NCI-H748 treated with DMSO at 0.1 percent for 48 hours (cell line): ENCODE measurements at regions not wholly inside any gene's neighbourhood (a gene's known extent, or its start where the extent isn't known, plus 50 kb on each side); places are given as distances from the start of the nearest gene placed in this dataset.

ENCODE experiments used
- DNase-seq: peaks from one replicate; lab custom pipeline; 2025; lab: John Stamatoyannopoulos, UW

GRCh38 chr10:10222304-10222841, 795.3 kb upstream of the CELF2 start:
- no peak for DNase-seq

GRCh38 chr10:10223131-10223530, 794.5 kb upstream of the CELF2 start:
- no peak for DNase-seq

- DNase-seq: no peak
These were observed 792.5 kb upstream of the CELF2 start for GRCh38 chr10:10225136-10225676.

DNA sequence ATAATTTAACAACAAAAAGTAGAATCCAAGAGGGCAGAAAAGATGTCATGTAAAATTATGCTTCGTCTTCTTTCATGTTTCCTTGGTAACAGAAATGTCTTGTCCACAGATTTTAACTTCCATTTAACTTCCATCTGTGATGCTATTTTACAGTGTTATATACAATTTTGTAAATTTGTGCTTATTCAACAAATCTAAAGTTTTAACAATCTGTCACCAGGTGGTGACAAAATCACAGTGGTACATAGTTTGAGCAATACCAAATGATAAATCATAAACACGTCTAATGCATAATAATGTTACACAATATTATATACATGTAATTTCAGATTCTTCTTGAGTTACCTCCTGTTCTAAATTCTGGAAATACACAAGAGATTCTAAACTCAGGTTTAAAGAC, 784.4 kb upstream of the CELF2 start:
- no peak for DNase-seq

- DNase-seq: no peak
These were observed 782.7 kb upstream of the CELF2 start for GRCh38 chr10:10235003-10235402.

DNA sequence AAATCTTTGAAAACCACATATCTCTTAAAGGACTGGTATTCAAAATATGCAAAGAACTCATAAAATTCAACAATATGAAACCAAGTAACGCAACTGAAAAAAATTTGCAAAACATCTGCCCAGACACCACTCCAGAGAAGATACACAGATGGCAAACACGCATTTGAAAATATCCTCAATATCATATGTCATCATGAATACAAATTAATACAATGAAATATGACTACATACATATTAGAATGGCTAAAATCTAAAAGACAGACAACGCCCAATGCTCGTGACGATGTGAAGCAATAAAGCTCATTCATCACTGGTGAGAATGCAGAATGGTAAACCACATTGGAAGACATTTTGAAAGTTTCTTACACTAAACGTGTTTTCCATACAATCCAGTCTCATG, 770.1 kb upstream of the CELF2 start:
- DNase-seq: no peak

DNA sequence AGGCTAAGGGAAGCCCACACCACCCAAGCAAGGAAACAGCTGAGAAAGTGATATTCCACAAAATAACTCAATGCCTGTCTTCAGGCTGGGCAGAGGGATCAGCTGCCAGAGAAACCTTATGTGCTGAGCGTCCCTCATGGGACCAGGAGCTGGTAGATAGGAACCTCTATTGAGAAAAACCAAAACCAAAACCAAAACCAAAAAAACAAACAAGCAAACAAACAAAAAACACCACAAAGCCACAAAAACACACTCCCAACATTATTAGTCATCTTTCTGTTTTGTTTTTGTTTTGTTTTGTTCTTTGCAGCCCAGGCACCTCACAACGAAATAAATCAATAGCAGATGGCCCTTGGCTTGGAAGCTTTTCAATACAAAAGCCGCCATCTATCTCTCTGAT, 760.8 kb upstream of the CELF2 start:
- DNase-seq: no peak

GRCh38 chr10:10259013-10259412, 758.7 kb upstream of the CELF2 start:
- no peak for DNase-seq

- no peak for DNase-seq
These were observed 747.3 kb upstream of the CELF2 start for GRCh38 chr10:10270126-10271050.

- no peak for DNase-seq
These were observed 746.0 kb upstream of the CELF2 start for GRCh38 chr10:10271639-10272192.

- DNase-seq: no peak
These were observed 744.0 kb upstream of the CELF2 start for GRCh38 chr10:10273661-10274060.

DNA sequence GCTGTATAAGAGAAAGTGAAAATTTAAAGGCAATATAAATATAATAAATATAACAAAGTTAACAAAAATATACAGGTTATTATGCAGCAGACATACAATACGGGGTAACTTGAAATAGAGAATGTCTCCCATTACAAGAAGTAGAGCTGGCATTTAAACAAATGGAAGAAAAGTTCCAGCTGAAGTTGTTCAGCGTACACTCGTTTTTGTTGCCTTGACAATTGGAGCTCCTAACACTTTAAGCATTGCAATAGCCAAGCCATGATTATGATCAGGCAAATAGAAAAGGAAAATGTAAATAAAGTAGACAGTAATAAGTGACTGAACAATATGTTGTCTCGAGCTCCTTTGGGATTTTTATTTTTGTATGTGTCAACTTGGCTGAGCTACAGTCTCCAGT, 737.8 kb upstream of the CELF2 start:
- DNase-seq: no peak

GRCh38 chr10:10292501-10292900, 725.2 kb upstream of the CELF2 start:
- DNase-seq: no peak

GRCh38 chr10:10293041-10293440, 724.6 kb upstream of the CELF2 start:
- no peak for DNase-seq

- no peak for DNase-seq
These were observed 724.2 kb upstream of the CELF2 start for GRCh38 chr10:10293481-10293951.

DNA sequence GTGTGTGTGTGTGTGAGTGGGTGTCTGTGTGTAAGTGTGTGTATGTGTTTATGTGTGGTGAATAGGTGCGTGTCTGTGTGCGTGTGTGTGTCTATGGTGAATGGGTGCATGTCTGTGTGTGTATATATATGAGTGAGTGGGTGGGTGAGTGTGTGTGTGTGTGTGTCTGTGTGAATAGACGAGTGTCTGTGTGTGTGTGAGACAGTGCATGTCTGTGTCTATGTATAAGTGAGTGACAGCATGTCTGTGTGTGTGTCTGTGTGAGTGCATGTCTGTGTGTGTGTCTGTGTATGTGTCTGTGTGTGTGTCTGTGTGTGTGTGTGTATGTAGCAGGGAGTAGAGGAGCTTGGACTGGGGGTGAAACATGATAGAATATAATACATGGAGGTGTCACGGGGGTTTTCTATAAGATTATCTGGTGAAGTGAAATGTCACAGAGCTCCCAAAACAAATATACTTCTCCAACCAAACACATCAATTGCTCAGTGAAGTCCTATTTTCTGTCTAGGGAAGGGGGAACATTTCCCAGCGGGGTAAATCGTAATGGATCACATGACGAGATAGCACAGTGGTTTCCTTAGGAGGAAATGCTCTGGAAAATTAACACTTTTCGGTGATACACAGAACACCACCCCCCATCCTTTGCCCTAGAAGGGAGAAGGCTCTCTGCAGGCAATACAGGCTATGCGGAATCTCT, 723.3 kb upstream of the CELF2 start:
- DNase-seq: no peak

DNA sequence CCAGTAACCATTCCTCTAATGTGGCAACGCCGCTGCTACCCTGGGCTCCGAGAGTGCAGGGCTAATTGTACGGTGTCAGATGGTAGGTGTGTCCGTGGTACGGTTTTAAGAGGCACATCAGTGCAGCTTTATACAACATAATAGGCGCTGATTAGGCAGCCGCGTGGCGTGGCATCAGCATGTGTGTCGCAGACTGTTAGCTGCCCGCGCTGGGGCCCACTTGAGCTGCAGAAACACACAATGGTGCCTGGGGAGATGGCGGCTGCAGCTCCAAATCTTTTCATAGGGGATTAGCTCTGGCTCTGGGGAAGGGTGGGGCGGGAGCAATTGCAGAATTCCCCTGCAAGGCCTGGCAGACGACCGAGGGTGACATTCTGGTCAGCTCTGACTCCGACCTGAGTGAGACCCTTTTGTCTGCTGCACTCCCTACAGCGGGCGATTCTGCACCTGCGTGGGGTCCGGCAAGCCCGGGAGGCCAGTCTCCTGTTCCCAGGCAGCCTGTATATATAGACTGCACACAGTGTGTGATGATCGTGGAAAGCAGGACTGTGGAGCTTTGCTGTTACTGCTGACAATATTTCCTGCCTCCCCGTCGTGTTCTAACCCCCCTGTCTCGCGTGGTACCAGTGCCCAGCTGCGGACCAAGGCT, 722.7 kb upstream of the CELF2 start:
- DNase-seq: peak; percentile 16

DNA sequence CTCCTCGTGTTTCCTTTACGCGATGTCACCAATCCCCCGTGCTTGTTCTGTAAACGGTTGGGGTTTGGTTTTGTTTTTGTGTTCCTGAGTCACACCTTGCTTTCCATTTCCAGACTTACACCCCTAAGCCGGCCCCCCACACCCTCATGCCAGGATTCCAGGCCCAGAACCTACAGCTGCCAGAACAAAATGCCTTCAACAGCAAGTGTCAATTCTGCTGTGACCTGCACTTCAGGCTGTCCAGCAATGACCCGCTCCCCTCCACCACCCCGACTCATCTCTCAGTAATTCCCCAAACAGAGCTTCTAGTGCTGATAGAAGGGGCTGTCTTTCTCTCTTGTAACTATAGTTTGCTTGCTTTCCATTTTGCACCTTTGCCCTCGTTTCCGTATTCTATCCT, 722.1 kb upstream of the CELF2 start:
- no peak for DNase-seq

DNA sequence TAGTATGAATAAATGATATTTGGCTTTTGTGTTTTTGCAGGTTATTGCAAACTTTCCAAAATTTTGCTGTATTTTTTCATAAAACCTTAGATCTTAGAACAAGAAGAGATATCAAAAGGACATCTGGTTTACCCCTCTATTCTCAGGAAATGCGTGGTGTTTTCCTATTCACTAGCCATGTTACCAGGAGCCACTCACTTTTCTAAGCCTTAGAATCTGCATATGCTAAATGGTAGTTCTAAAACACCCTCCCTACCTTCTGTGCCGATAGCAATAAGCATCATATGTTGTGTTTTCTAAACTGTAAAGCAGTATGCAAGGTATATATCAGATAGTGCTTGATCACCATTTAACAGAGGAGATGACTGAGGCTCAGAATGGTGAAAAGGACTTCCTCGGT, 715.0 kb upstream of the CELF2 start:
- DNase-seq: no peak

DNA sequence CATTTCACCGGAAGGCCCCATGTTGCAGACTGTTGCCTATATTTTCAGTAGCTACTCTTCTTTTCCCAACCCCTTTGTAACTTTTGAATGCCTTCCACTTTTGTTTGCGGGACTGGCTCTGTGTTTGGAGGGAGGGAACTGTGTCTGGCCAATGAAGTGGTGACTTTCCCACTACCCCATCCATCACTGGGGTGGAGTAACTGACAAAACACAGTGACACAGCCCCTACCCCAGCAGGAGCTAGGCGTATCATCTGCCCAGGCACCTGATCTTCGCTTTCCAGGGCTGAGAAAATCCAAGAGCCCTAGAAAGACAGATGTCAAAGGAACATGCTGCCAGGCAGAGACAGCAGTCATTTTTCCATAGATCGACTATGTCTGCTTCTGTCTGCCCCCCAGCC, 710.6 kb upstream of the CELF2 start:
- no peak for DNase-seq

DNA sequence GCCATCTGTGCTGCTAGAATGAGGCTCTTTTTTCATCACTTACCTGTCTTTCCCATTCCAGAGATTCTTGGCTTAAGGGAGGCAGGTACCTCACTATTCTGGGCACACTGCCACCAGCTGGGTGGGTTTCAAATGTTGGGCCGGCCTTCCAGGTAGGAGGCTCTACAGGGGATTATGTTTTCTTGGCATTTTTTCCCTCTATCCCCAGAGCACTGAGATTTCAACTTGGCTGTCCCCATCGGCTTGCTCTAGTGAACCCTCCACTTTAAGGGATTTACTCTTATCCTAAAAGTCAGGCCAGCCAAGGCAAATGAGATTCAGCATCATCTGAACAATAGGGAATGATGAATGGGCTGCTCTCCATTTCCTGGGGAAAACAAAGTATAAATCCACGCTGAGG, 710.1 kb upstream of the CELF2 start:
- no peak for DNase-seq

- no peak for DNase-seq
These were observed 707.2 kb upstream of the CELF2 start for GRCh38 chr10:10310498-10310897.
